ENCODE measurements at regions not wholly inside any gene's neighbourhood (a gene's known extent, or its start where the extent isn't known, plus 50 kb on each side); places are given as distances from the start of the nearest gene placed in this dataset.

- no peak for TF ChIP-seq CTCF (IDR thresholded peaks at IDR 0.05; ENCODE audit: control extremely low read depth, extremely low read depth)
- 94 to 96% methylated on average over 4 of the region's 4 CpGs for WGBS, 2 donors
- no peaks in the 10 kb centered on the region for H3K36me3 ChIP-seq (ENCODE audit: control insufficient read depth in 4 of 4, insufficient read depth in 4 of 4, low read length in 4 of 4)
These were observed 140.3 kb downstream of the PLPP3 start for GRCh38 chr1:56438901-56439551.

GRCh38 chr1:56437959-56438358, 141.4 kb downstream of the PLPP3 start:
- Histone ChIP-seq H3K27ac (ENCODE audit: low read depth in 1 of 2, low read length in 1 of 2) (peak overlapping the region in 1 of 2 donors; percentile 56), H3K9ac (ENCODE audit: insufficient read depth in 1 of 2, low read length in 2 of 2) (no peak overlapping the region), H3K36me3 (ENCODE audit: control insufficient read depth in 4 of 4, insufficient read depth in 4 of 4, low read length in 4 of 4) (no peaks in the 10 kb centered on the region), H3K27me3 (ENCODE audit: control insufficient read depth in 3 of 3, insufficient read depth in 3 of 3, low read length in 2 of 3) (no peaks in the 10 kb centered on the region), H3K4me1 (ENCODE audit: control insufficient read depth in 5 of 5, insufficient read depth in 5 of 5, low read length in 5 of 5) (peaks cover 6 to 31% (median 13%) of the 10 kb centered on the region in 5 donors), H3K9me3 (ENCODE audit: control insufficient read depth in 4 of 4, insufficient read depth in 3 of 4, low read length in 3 of 4) (no peaks in the 10 kb centered on the region), H3K4me3 (no peak overlapping the region)
- no peak for ATAC-seq (ENCODE audit: insufficient read depth, low FRiP score)
- TF ChIP-seq CTCF (IDR thresholded peaks at IDR 0.05; ENCODE audit: control extremely low read depth, extremely low read depth) = no peak
- WGBS, 2 donors = 47 to 74% methylated on average over 1 of the region's 1 CpG
- DNase-seq = no peak

More at GRCh38 chr1:56438901-56439551, 140.3 kb downstream of the PLPP3 start:
- Histone ChIP-seq H3K4me1 (ENCODE audit: control insufficient read depth in 5 of 5, insufficient read depth in 5 of 5, low read length in 5 of 5) (peaks cover 6 to 31% (median 12%) of the 10 kb centered on the region in 5 donors), H3K9ac (ENCODE audit: insufficient read depth in 1 of 2, low read length in 2 of 2) (no peak overlapping the region), H3K4me3 (no peak overlapping the region), H3K27ac (ENCODE audit: low read depth in 1 of 2, low read length in 1 of 2) (peak overlapping the region in 1 of 2 donors; percentile 56), H3K27me3 (ENCODE audit: control insufficient read depth in 3 of 3, insufficient read depth in 3 of 3, low read length in 2 of 3) (no peaks in the 10 kb centered on the region), H3K9me3 (ENCODE audit: control insufficient read depth in 4 of 4, insufficient read depth in 3 of 4, low read length in 3 of 4) (no peaks in the 10 kb centered on the region)
- ATAC-seq (ENCODE audit: insufficient read depth, low FRiP score) (no peak), DNase-seq (no peak)

GRCh38 chr1:56436912-56437417, 142.4 kb downstream of the PLPP3 start:
- Histone ChIP-seq H3K36me3 (ENCODE audit: control insufficient read depth in 4 of 4, insufficient read depth in 4 of 4, low read length in 4 of 4) (no peaks in the 10 kb centered on the region), H3K27ac (ENCODE audit: low read depth in 1 of 2, low read length in 1 of 2) (no peak overlapping the region), H3K9me3 (ENCODE audit: control insufficient read depth in 4 of 4, insufficient read depth in 3 of 4, low read length in 3 of 4) (no peaks in the 10 kb centered on the region), H3K4me1 (ENCODE audit: control insufficient read depth in 5 of 5, insufficient read depth in 5 of 5, low read length in 5 of 5) (peaks cover 6 to 31% (median 16%) of the 10 kb centered on the region in 5 donors), H3K27me3 (ENCODE audit: control insufficient read depth in 3 of 3, insufficient read depth in 3 of 3, low read length in 2 of 3) (no peaks in the 10 kb centered on the region), H3K4me3 (no peak overlapping the region), H3K9ac (ENCODE audit: insufficient read depth in 1 of 2, low read length in 2 of 2) (no peak overlapping the region)
- ATAC-seq (ENCODE audit: insufficient read depth, low FRiP score) (no peak), DNase-seq (peak in 1 of 3 donors; percentile 37)
- WGBS, 2 donors = 80 to 88% methylated on average over 8 of the region's 8 CpGs
- TF ChIP-seq CTCF (IDR thresholded peaks at IDR 0.05; ENCODE audit: control extremely low read depth, extremely low read depth) = no peak
